GM12891 (cell line): ENCODE measurements at regions not wholly inside any gene's neighbourhood (a gene's known extent, or its start where the extent isn't known, plus 50 kb on each side); places are given as distances from the start of the nearest gene placed in this dataset.

Experiments
- POLR2A ChIP-seq: IDR thresholded peaks from 2 replicates; pipeline ENCODE4 v1.6.1; 2011; ENCODE audit warnings: low read depth, low read length, control low read depth
- POLR2AphosphoS5 ChIP-seq: IDR thresholded peaks from 2 replicates; pipeline ENCODE4 v1.6.1; 2011; ENCODE audit warnings: low read depth, low read length, control low read depth
- SPI1 ChIP-seq: IDR thresholded peaks from 2 replicates; pipeline ENCODE4 v1.6.1; 2011; ENCODE audit warnings: low read depth, low read length, control low read depth
- TAF1 ChIP-seq: IDR thresholded peaks from 2 replicates; pipeline ENCODE4 v1.6.1; 2011; ENCODE audit warnings: low read depth, low read length, control low read depth

- TF ChIP-seq POLR2A, result no peak
- TF ChIP-seq TAF1, result no peak
- no peak for TF ChIP-seq POLR2AphosphoS5
- TF ChIP-seq SPI1, result no peak
Measured at GRCh38 chr20:24063100-24063499, 74.5 kb upstream of the GGTLC1 start.
